ENCODE measurements at regions not wholly inside any gene's neighbourhood (a gene's known extent, or its start where the extent isn't known, plus 50 kb on each side); places are given as distances from the start of the nearest gene placed in this dataset.
"Not testable (repeated sequence)": the region's sequence is repeated elsewhere in the genome, so short reads cannot be mapped to it uniquely, and the experiment has no call there.

- TF ChIP-seq CTCF (IDR thresholded peaks at IDR 0.05; ENCODE audit: low read depth, low read length, poor library complexity, severe bottlenecking); EZH2phosphoT487 (IDR thresholded peaks at IDR 0.05; ENCODE audit: borderline replicate concordance, low read length): not testable (repeated sequence)
These were observed 76.9 kb upstream of the LSM14A start for GRCh38 chr19:34095411-34095810.
